ENCODE measurements at regions not wholly inside any gene's neighbourhood (a gene's known extent, or its start where the extent isn't known, plus 50 kb on each side); places are given as distances from the start of the nearest gene placed in this dataset.
"Not testable (repeated sequence)": the region's sequence is repeated elsewhere in the genome, so short reads cannot be mapped to it uniquely, and the experiment has no call there.

DNA sequence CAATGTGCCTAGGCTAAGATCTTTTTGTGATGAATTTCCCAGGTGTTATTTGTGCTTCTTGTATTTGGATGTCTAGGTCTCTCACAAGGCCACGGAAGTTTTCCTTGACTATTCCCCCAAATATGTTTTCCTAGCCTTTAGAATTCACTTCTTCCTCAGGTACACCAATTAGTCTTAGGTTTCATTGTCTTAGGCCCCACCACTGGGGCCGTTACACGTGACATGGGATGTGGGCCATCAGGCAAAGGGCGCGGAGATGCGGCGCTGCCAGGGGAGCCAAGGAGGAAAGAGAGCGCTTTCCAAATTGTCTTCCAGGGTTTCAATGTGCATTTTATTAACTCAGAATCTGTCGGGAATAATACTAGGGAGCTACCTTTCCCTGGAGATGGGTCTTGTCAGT, 1653.3 kb downstream of the SPATA31A7 start:
- H4K20me1 ChIP-seq (ENCODE audit: insufficient read depth, low read length); H2AFZ ChIP-seq (ENCODE audit: low read depth, low read length); H3K27me3 ChIP-seq (ENCODE audit: insufficient read depth, low read length, poor library complexity); H3K4me2 ChIP-seq (ENCODE audit: insufficient read depth, low read length); H3K79me2 ChIP-seq (ENCODE audit: insufficient read depth, low read length); ATAC-seq (ENCODE audit: insufficient read depth, low read depth); H3K36me3 ChIP-seq (ENCODE audit: insufficient read depth, low read length); H3K4me1 ChIP-seq (ENCODE audit: insufficient read depth, low read length); H3K9ac ChIP-seq (ENCODE audit: low read depth, low read length); DNase-seq; H3K4me3 ChIP-seq (ENCODE audit: low read depth in 1 of 2, low read length in 2 of 2); H3K9me3 ChIP-seq (ENCODE audit: insufficient read depth, low read length, severe bottlenecking); H3K27ac ChIP-seq (ENCODE audit: low read length): not testable (repeated sequence)

DNA sequence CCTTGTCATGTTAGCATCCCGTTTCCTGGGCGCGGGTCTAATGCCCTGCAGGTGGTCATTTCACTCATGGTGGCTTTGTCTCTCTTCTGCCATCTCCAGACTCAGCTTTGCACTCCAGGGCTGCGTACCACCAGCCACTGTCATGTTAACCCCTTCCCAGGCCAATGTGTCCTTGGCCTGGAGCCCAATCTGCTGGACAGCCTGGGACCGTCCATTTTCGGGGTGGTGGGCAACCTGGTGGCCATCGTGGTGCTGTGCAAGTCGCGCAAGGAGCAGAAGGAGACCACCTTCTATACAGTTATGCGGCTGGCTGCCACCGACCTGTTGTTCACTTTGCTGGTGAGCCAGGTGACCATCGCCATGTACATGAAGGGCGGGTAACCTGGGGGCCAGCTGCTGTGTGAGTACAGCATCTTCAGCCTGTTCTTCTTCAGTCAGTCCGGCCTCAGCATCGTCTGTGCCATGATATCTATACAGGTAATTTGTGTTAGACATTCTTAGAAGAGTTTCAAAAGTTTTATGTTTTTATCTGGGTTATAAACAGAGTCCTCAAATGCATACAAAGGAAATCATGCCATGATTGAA, 1654.0 kb downstream of the SPATA31A7 start:
- H3K4me3 ChIP-seq (ENCODE audit: low read depth in 1 of 2, low read length in 2 of 2); H3K27ac ChIP-seq (ENCODE audit: low read length); H2AFZ ChIP-seq (ENCODE audit: low read depth, low read length); H3K36me3 ChIP-seq (ENCODE audit: insufficient read depth, low read length); H3K9ac ChIP-seq (ENCODE audit: low read depth, low read length); H3K9me3 ChIP-seq (ENCODE audit: insufficient read depth, low read length, severe bottlenecking); H4K20me1 ChIP-seq (ENCODE audit: insufficient read depth, low read length); H3K4me1 ChIP-seq (ENCODE audit: insufficient read depth, low read length); ATAC-seq (ENCODE audit: insufficient read depth, low read depth); H3K79me2 ChIP-seq (ENCODE audit: insufficient read depth, low read length); H3K27me3 ChIP-seq (ENCODE audit: insufficient read depth, low read length, poor library complexity); DNase-seq; H3K4me2 ChIP-seq (ENCODE audit: insufficient read depth, low read length): not testable (repeated sequence)

DNA sequence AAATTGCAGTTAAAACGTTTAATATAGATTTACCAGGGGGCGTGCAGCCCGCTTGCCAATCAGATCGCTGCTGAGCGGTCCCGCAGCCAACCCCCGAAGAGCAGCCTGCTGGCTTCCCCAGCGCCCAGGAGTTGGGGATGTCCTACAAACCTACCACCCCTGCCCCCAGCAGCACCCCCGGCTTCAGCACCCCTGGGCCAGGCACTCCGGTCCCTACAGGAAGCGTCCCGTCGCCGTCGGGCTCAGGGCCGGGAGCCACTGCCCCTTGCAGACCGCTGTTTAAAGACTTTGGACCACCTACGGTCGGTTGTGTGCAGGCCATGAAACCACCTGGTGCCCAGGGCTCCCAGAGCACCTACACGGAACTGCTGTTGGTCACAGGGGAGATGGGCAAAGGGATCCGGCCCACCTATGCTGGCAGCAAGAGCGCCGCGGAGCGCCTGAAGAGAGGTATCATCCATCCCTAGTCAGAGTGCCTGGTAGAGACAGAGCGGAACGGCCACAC, 1654.9 kb downstream of the SPATA31A7 start:
- H2AFZ ChIP-seq (ENCODE audit: low read depth, low read length); H3K9me3 ChIP-seq (ENCODE audit: insufficient read depth, low read length, severe bottlenecking); H3K36me3 ChIP-seq (ENCODE audit: insufficient read depth, low read length); H3K27ac ChIP-seq (ENCODE audit: low read length); H3K4me1 ChIP-seq (ENCODE audit: insufficient read depth, low read length); DNase-seq; H4K20me1 ChIP-seq (ENCODE audit: insufficient read depth, low read length); H3K27me3 ChIP-seq (ENCODE audit: insufficient read depth, low read length, poor library complexity); H3K79me2 ChIP-seq (ENCODE audit: insufficient read depth, low read length); H3K4me2 ChIP-seq (ENCODE audit: insufficient read depth, low read length); H3K4me3 ChIP-seq (ENCODE audit: low read depth in 1 of 2, low read length in 2 of 2); ATAC-seq (ENCODE audit: insufficient read depth, low read depth); H3K9ac ChIP-seq (ENCODE audit: low read depth, low read length): not testable (repeated sequence)

DNA sequence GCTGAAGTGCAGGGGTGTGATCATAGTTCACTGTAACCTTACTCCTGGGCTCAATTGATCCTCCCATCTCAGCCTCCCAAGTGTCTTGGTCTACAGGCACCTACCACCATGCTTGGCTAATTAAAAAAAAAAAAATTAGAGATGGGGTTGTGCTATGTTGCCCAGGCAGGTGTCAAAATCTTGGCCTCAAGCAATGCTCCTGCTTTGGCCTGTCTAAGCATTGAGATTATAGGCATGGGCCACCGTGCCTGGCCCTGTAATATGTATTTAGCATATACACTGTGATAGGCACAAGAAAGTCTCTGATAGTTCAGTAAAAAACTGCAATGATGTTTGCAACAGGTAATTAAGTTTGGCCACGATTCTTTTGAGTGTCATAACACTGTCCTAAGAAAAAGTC, 1658.4 kb downstream of the SPATA31A7 start:
- not testable (repeated sequence) for H2AFZ ChIP-seq (ENCODE audit: low read depth, low read length); H3K4me2 ChIP-seq (ENCODE audit: insufficient read depth, low read length); H3K27me3 ChIP-seq (ENCODE audit: insufficient read depth, low read length, poor library complexity); ATAC-seq (ENCODE audit: insufficient read depth, low read depth); DNase-seq; H3K79me2 ChIP-seq (ENCODE audit: insufficient read depth, low read length); H3K4me3 ChIP-seq (ENCODE audit: low read depth in 1 of 2, low read length in 2 of 2); H3K36me3 ChIP-seq (ENCODE audit: insufficient read depth, low read length); H3K9ac ChIP-seq (ENCODE audit: low read depth, low read length); H3K4me1 ChIP-seq (ENCODE audit: insufficient read depth, low read length); H3K27ac ChIP-seq (ENCODE audit: low read length); H3K9me3 ChIP-seq (ENCODE audit: insufficient read depth, low read length, severe bottlenecking); H4K20me1 ChIP-seq (ENCODE audit: insufficient read depth, low read length)

DNA sequence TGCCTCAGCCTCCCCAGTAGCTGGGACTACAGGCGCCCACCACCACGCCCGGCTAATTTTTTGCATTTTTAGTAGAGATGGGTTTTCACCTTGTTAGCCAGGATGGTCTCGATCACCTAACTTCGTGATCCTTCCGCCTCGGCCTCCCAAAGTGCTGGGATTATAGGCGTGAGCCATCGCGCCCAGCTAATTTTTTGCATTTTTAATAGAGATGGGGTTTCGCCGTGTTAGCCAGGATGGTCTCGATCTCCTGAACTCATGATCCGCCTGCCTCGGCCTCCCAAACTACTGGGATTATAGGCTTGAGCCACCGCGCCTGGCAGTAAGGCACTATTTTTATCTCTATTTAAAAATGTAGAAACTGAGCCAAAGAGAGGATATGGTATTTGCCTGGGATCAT, 1660.2 kb downstream of the SPATA31A7 start:
- H2AFZ ChIP-seq (ENCODE audit: low read depth, low read length); H3K36me3 ChIP-seq (ENCODE audit: insufficient read depth, low read length); H4K20me1 ChIP-seq (ENCODE audit: insufficient read depth, low read length); H3K27ac ChIP-seq (ENCODE audit: low read length); H3K27me3 ChIP-seq (ENCODE audit: insufficient read depth, low read length, poor library complexity); ATAC-seq (ENCODE audit: insufficient read depth, low read depth); H3K9me3 ChIP-seq (ENCODE audit: insufficient read depth, low read length, severe bottlenecking); H3K9ac ChIP-seq (ENCODE audit: low read depth, low read length); H3K4me2 ChIP-seq (ENCODE audit: insufficient read depth, low read length); DNase-seq; H3K79me2 ChIP-seq (ENCODE audit: insufficient read depth, low read length); H3K4me1 ChIP-seq (ENCODE audit: insufficient read depth, low read length); H3K4me3 ChIP-seq (ENCODE audit: low read depth in 1 of 2, low read length in 2 of 2): not testable (repeated sequence)

DNA sequence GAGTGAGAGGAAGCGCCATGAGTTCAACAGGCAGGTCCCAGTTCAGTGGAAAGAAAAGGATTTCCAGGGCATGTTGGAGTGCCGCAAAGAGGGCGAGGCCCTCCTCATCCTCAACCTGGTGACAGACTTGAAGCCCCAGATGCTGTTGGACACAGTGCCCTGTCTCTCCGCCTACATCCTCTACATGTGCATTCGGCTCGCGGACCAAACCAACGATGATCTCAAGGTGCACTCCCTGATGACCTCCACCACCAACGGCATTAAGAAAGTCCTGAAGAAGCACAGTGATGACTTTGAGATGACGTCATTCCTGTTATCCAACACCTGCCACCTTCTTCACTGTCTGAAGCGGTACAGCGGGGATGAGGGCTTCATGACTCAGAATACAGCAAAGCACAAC, 1667.4 kb downstream of the SPATA31A7 start:
- H3K79me2 ChIP-seq (ENCODE audit: insufficient read depth, low read length); H3K27me3 ChIP-seq (ENCODE audit: insufficient read depth, low read length, poor library complexity); H4K20me1 ChIP-seq (ENCODE audit: insufficient read depth, low read length): not testable (repeated sequence)

DNA sequence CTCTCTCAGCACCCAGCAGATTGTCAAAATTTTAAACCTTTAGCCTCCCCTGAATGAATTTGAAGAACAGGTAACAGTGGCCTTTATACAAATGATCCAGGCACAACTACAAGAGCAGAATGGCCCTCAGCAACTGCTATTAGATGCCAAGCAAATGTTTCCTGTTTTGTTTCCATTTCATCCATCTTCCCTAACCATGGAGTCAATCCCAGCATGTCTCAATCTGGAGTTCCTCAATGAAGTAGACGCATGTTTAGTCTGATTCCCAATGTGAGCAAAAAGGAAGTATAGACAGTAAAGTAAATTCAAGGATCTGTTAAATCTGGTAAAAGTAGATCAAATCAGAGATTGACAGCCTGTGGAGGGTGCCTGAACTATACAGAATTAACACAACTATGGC, 1668.4 kb downstream of the SPATA31A7 start:
- not testable (repeated sequence) for ATAC-seq (ENCODE audit: insufficient read depth, low read depth); H4K20me1 ChIP-seq (ENCODE audit: insufficient read depth, low read length); H3K9me3 ChIP-seq (ENCODE audit: insufficient read depth, low read length, severe bottlenecking); H2AFZ ChIP-seq (ENCODE audit: low read depth, low read length); H3K79me2 ChIP-seq (ENCODE audit: insufficient read depth, low read length); H3K36me3 ChIP-seq (ENCODE audit: insufficient read depth, low read length); H3K4me1 ChIP-seq (ENCODE audit: insufficient read depth, low read length); H3K4me2 ChIP-seq (ENCODE audit: insufficient read depth, low read length); H3K4me3 ChIP-seq (ENCODE audit: low read depth in 1 of 2, low read length in 2 of 2); H3K27me3 ChIP-seq (ENCODE audit: insufficient read depth, low read length, poor library complexity); H3K27ac ChIP-seq (ENCODE audit: low read length); H3K9ac ChIP-seq (ENCODE audit: low read depth, low read length); DNase-seq

More for the DNA sequence above, 1667.4 kb downstream of the SPATA31A7 start:
- H3K4me2 ChIP-seq (ENCODE audit: insufficient read depth, low read length); H2AFZ ChIP-seq (ENCODE audit: low read depth, low read length); H3K27ac ChIP-seq (ENCODE audit: low read length); H3K36me3 ChIP-seq (ENCODE audit: insufficient read depth, low read length); H3K9ac ChIP-seq (ENCODE audit: low read depth, low read length); DNase-seq; H3K4me3 ChIP-seq (ENCODE audit: low read depth in 1 of 2, low read length in 2 of 2); H3K4me1 ChIP-seq (ENCODE audit: insufficient read depth, low read length); ATAC-seq (ENCODE audit: insufficient read depth, low read depth); H3K9me3 ChIP-seq (ENCODE audit: insufficient read depth, low read length, severe bottlenecking): not testable (repeated sequence)

DNA sequence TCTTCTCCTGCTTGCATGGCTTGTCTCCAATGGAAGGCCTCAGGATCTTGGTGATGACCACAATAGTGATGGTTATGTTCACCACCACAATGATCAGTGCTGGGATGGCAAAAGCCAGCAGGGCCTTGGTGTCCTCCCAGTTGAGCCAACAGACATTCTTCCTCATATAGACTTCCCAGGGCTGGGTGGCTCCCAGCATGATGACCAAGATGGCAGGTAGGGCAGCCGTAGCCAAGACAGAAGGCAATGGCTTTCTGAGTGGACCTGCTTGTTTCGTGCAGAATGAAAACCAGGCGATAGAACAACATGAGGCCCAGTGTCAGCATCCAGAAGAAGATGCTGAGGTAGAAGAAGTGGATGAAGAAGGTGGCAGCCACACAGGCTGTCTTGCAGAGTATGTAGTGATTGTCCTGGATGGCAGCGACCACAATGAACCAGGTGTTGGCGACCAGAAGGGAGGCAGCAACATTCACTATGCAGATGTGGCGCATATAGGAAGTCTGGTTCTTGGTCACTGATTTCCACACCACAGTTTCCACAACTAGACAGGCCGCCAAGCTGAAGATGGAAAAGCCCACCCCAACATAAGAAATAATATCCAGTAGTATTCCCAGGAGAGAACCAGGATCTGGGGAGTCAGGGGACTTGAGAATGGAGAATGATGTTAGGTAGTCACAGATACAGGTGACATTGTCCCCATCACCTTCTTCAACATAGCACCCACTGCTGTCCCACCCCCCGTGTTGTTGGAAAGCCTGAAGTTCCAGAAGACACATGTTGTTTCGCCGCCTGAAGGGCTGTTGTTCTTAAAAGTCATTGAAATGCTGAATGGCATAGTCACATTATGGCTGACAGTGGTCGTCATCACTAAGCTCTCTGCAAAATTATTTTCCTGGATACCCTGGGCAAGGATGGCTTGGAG, 1671.4 kb downstream of the SPATA31A7 start:
- not testable (repeated sequence) for H3K36me3 ChIP-seq (ENCODE audit: insufficient read depth, low read length); H2AFZ ChIP-seq (ENCODE audit: low read depth, low read length); ATAC-seq (ENCODE audit: insufficient read depth, low read depth); H3K9ac ChIP-seq (ENCODE audit: low read depth, low read length); H3K27me3 ChIP-seq (ENCODE audit: insufficient read depth, low read length, poor library complexity); DNase-seq; H3K4me3 ChIP-seq (ENCODE audit: low read depth in 1 of 2, low read length in 2 of 2); H3K79me2 ChIP-seq (ENCODE audit: insufficient read depth, low read length); H3K4me2 ChIP-seq (ENCODE audit: insufficient read depth, low read length); H3K27ac ChIP-seq (ENCODE audit: low read length); H3K4me1 ChIP-seq (ENCODE audit: insufficient read depth, low read length); H4K20me1 ChIP-seq (ENCODE audit: insufficient read depth, low read length); H3K9me3 ChIP-seq (ENCODE audit: insufficient read depth, low read length, severe bottlenecking)

Data from DND-41 (cell line).